ENCODE measurements at regions not wholly inside any gene's neighbourhood (a gene's known extent, or its start where the extent isn't known, plus 50 kb on each side); places are given as distances from the start of the nearest gene placed in this dataset.

GRCh38 chr17:13757871-13758270 is 156.1 kb upstream of the HS3ST3A1 start:
- no peak for TF ChIP-seq EZH2 (IDR thresholded peaks at IDR 0.05; ENCODE audit: borderline replicate concordance, insufficient read depth, low read depth, low read length, poor library complexity, severe bottlenecking)
- no peak for TF ChIP-seq CTCF (IDR thresholded peaks at IDR 0.05)

Measured in B cell (primary cell).